WTC11 (cell line): ENCODE measurements at regions not wholly inside any gene's neighbourhood (a gene's known extent, or its start where the extent isn't known, plus 50 kb on each side); places are given as distances from the start of the nearest gene placed in this dataset.

ENCODE experiments used
- ATAC-seq: fragments of 200-7000 bp; cut with Tn5 transposase; 2 replicates; pipeline ENCODE4 v1.10.0; 2021; ENCODE audit warnings: mild to moderate bottlenecking, moderate library complexity
- CTCF ChIA-PET: fragments of 300-600 bp; sonication (Branson Sonifier 250); formaldehyde crosslinking; loops from one replicate; lab custom pipeline; 2021; ENCODE audit warnings: antibody characterized with exemption; lab: Charles Lee
- POLR2A ChIA-PET: fragments of 350-600 bp; sonication (Branson Sonifier 250); formaldehyde crosslinking; loops from one replicate; lab custom pipeline; 2021; ENCODE audit warnings: antibody characterized with exemption; lab: Charles Lee
- DNase-seq: peaks from one replicate; pipeline ENCODE4 v3.0.0; 2021; ENCODE audit warnings: low spot score
- H3K27ac Mint-ChIP-seq: 2 replicates; pipeline ENCODE4 v1.8.0; 2021; ENCODE audit warnings: mixed read lengths
- H3K27me3 Mint-ChIP-seq: 2 replicates; pipeline ENCODE4 v1.8.0; 2021; ENCODE audit warnings: low read depth, mild to moderate bottlenecking, moderate library complexity, mixed read lengths
- H3K36me3 Mint-ChIP-seq: 2 replicates; pipeline ENCODE4 v1.8.0; 2021; ENCODE audit warnings: mixed read lengths
- H3K4me1 Mint-ChIP-seq: 2 replicates; pipeline ENCODE4 v1.8.0; 2022; ENCODE audit warnings: mixed read lengths
- H3K4me3 Mint-ChIP-seq: 2 replicates; pipeline ENCODE4 v1.8.0; 2021; ENCODE audit warnings: mild to moderate bottlenecking, moderate library complexity, mixed read lengths
- H3K9me3 Mint-ChIP-seq: 2 replicates; pipeline ENCODE4 v1.8.0; 2021; ENCODE audit warnings: mixed read lengths
- ATF1 ChIP-seq: sonication (generic); formaldehyde crosslinking; IDR thresholded peaks from 2 replicates; pipeline ENCODE4 v1.8.1; 2023; ENCODE audit warnings: mild to moderate bottlenecking, moderate library complexity, missing genetic modification reagents
- CREB1 ChIP-seq: sonication (generic); formaldehyde crosslinking; IDR thresholded peaks from 2 replicates; pipeline ENCODE4 v1.8.0; 2023; ENCODE audit warnings: mild to moderate bottlenecking, missing genetic modification reagents
- CREM ChIP-seq: sonication (generic); formaldehyde crosslinking; IDR thresholded peaks from 2 replicates; pipeline ENCODE4 v1.8.1; 2022; ENCODE audit warnings: mild to moderate bottlenecking, missing genetic modification reagents, moderate library complexity
- FOXJ3 ChIP-seq: sonication (generic); formaldehyde crosslinking; IDR thresholded peaks from 2 replicates; pipeline ENCODE4 v1.9.0; 2021; ENCODE audit warnings: missing genetic modification reagents, mild to moderate bottlenecking, borderline replicate concordance
- FOXP1 ChIP-seq: sonication (generic); formaldehyde crosslinking; IDR thresholded peaks from 2 replicates; pipeline ENCODE4 v1.8.0; 2022; ENCODE audit warnings: missing genetic modification reagents, mild to moderate bottlenecking, moderate library complexity, borderline replicate concordance
- GRHL2 ChIP-seq: fragments of 250-450 bp; sonication (Bioruptor Pico); IDR thresholded peaks from 2 replicates; pipeline ENCODE4 v1.8.0; 2022; ENCODE audit warnings: mild to moderate bottlenecking, moderate library complexity; ENCODE audit not compliant: insufficient replicate concordance, severe bottlenecking
- GTF2I ChIP-seq: fragments of 250-450 bp; sonication (Bioruptor Pico); conservative IDR thresholded peaks from 2 replicates; pipeline ENCODE4 v1.4.0; 2021; ENCODE audit warnings: mild to moderate bottlenecking
- KAT7 ChIP-seq: sonication (generic); formaldehyde crosslinking; IDR thresholded peaks from 2 replicates; pipeline ENCODE4 v1.8.1; 2023; ENCODE audit warnings: missing genetic modification reagents, mild to moderate bottlenecking, borderline replicate concordance
- PRRX2 ChIP-seq: fragments of 250-450 bp; sonication (Bioruptor Pico); IDR thresholded peaks from 2 replicates; pipeline ENCODE4 v1.8.0; 2021; ENCODE audit warnings: mild to moderate bottlenecking
- RELA ChIP-seq: sonication (generic); formaldehyde crosslinking; IDR thresholded peaks from 2 replicates; pipeline ENCODE4 v1.8.1; 2022; ENCODE audit warnings: missing genetic modification reagents, mild to moderate bottlenecking, borderline replicate concordance
- SMAD3 ChIP-seq: sonication (generic); formaldehyde crosslinking; IDR thresholded peaks from 2 replicates; pipeline ENCODE4 v1.8.0; 2022; ENCODE audit warnings: missing genetic modification reagents, mild to moderate bottlenecking, borderline replicate concordance
- SP1 ChIP-seq: sonication (generic); formaldehyde crosslinking; conservative IDR thresholded peaks from 2 replicates; pipeline ENCODE4 v1.8.1; 2022; ENCODE audit warnings: missing genetic modification reagents
- TEAD1 ChIP-seq: sonication (generic); formaldehyde crosslinking; IDR thresholded peaks from 2 replicates; pipeline ENCODE4 v1.8.0; 2022; ENCODE audit warnings: mild to moderate bottlenecking, missing genetic modification reagents
- TEAD4 ChIP-seq: sonication (generic); formaldehyde crosslinking; IDR thresholded peaks from 2 replicates; pipeline ENCODE4 v1.8.0; 2022; ENCODE audit warnings: mild to moderate bottlenecking, missing genetic modification reagents
- ZNF317 ChIP-seq: sonication (generic); formaldehyde crosslinking; IDR thresholded peaks from 2 replicates; pipeline ENCODE4 v1.8.1; 2023; ENCODE audit warnings: low read depth, mild to moderate bottlenecking, moderate library complexity, missing genetic modification reagents, borderline replicate concordance
- ZNF416 ChIP-seq: fragments of 250-450 bp; sonication (Bioruptor Pico); IDR thresholded peaks from 2 replicates; pipeline ENCODE4 v1.9.0; 2021; ENCODE audit warnings: mild to moderate bottlenecking, inconsistent platforms
- TF ChIP-seq, protein P1 (sequence below): sonication (generic); formaldehyde crosslinking; IDR thresholded peaks from 2 replicates; pipeline ENCODE4 v1.8.1; 2022; ENCODE audit warnings: low read depth, missing genetic modification reagents, borderline replicate concordance
- TF ChIP-seq, protein P2 (sequence below): sonication (generic); formaldehyde crosslinking; IDR thresholded peaks from 2 replicates; pipeline ENCODE4 v1.8.0; 2023; ENCODE audit warnings: mild to moderate bottlenecking, missing genetic modification reagents
- TF ChIP-seq, protein P3 (sequence below): sonication (generic); formaldehyde crosslinking; IDR thresholded peaks from 2 replicates; pipeline ENCODE4 v1.8.0; 2022; ENCODE audit warnings: mild to moderate bottlenecking, missing genetic modification reagents
- TF ChIP-seq, protein P4 (sequence below): fragments of 250-450 bp; sonication (Bioruptor Pico); IDR thresholded peaks from 2 replicates; pipeline ENCODE4 v2.1.2; 2022; ENCODE audit warnings: mild to moderate bottlenecking, moderate library complexity
- TF ChIP-seq, protein P5 (sequence below): sonication (generic); formaldehyde crosslinking; conservative IDR thresholded peaks from 2 replicates; pipeline ENCODE4 v1.8.1; 2023; ENCODE audit warnings: mild to moderate bottlenecking, low read depth, missing genetic modification reagents, moderate library complexity

DNA sequence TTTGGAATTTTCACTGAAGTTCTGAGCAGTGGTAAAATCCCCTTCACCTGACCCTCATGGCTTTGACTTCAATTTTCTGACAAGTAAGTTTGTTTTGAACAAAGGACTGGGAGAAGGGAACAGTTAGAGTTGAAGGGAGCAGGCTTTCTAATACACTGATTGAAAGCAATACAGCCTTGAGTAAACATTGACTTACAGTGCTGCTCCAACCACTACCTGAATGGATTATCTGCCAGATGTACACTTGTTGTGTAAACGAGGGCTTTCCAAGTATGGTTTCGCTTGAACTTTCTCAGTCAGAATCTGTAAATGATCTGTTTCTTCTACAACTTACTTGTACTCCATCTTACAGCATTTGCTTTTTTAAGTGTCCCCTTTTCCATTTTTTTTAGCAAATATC is 1414.9 kb upstream of the NUDT12 start (continued):
- no peak for TF ChIP-seq ATF1 (CRISPR knock-in tag)
- TF ChIP-seq, protein P1, sequence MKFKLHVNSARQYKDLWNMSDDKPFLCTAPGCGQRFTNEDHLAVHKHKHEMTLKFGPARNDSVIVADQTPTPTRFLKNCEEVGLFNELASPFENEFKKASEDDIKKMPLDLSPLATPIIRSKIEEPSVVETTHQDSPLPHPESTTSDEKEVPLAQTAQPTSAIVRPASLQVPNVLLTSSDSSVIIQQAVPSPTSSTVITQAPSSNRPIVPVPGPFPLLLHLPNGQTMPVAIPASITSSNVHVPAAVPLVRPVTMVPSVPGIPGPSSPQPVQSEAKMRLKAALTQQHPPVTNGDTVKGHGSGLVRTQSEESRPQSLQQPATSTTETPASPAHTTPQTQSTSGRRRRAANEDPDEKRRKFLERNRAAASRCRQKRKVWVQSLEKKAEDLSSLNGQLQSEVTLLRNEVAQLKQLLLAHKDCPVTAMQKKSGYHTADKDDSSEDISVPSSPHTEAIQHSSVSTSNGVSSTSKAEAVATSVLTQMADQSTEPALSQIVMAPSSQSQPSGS (CRISPR knock-in tag) = no peak
- TF ChIP-seq CREB1 = no peak
- TF ChIP-seq ZNF416 = no peak
- no peak for TF ChIP-seq ZNF317
- TF ChIP-seq TEAD1 (CRISPR knock-in tag) = no peak
- TF ChIP-seq SMAD3 = no peak

DNA sequence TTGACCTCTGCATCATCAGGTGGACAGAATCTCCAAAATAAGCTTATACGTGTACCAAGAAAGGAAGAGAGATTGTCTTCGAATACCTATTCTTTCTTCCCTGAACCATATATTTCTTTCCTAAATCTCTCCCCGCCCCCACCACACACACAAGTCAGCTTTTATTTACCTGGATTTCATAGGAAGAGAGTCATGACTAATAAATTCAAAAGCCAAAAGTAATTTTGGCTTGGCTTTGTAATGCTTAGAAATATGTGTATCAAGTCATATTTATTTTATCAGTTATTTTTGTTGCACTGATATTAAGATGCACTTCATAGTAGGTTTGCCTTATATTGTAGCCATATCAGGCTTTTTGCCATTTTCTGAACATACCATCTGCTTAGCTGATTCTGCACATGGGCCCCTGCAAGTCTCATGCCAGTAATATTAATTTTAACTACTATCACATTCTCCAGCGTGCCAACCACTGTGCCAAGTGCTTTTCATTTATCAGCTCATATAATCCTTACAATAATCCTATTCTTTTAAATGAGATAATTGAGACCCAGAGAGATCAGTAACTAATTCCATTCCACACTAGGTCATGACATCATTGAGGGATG is 1405.3 kb upstream of the NUDT12 start:
- Mint-ChIP-seq H3K36me3 (no peaks in the 10 kb centered on the region), H3K27me3 (no peaks in the 10 kb centered on the region), H3K4me3 (no peak overlapping the region), H3K27ac (no peak overlapping the region), H3K9me3 (no peaks in the 10 kb centered on the region), H3K4me1 (0 out of 2 replicates have a peak, but pooled peaks cover 2% of the 10 kb centered on the region)
- ATAC-seq (no peak), DNase-seq (no peak)
- CTCF ChIA-PET = no interaction called here
- POLR2A ChIA-PET = no interaction called here
- TF ChIP-seq GRHL2 (no peak), KAT7 (CRISPR knock-in tag) (no peak), FOXP1 (CRISPR knock-in tag) (no peak), PRRX2 (CRISPR knock-in tag) (no peak), TEAD4 (CRISPR knock-in tag) (no peak), RELA (CRISPR knock-in tag) (no peak), FOXJ3 (CRISPR knock-in tag) (no peak), SP1 (CRISPR knock-in tag) (no peak), CREM (CRISPR knock-in tag) (no peak), GTF2I (no peak), ZNF317 (no peak)
- TF ChIP-seq, protein P2, sequence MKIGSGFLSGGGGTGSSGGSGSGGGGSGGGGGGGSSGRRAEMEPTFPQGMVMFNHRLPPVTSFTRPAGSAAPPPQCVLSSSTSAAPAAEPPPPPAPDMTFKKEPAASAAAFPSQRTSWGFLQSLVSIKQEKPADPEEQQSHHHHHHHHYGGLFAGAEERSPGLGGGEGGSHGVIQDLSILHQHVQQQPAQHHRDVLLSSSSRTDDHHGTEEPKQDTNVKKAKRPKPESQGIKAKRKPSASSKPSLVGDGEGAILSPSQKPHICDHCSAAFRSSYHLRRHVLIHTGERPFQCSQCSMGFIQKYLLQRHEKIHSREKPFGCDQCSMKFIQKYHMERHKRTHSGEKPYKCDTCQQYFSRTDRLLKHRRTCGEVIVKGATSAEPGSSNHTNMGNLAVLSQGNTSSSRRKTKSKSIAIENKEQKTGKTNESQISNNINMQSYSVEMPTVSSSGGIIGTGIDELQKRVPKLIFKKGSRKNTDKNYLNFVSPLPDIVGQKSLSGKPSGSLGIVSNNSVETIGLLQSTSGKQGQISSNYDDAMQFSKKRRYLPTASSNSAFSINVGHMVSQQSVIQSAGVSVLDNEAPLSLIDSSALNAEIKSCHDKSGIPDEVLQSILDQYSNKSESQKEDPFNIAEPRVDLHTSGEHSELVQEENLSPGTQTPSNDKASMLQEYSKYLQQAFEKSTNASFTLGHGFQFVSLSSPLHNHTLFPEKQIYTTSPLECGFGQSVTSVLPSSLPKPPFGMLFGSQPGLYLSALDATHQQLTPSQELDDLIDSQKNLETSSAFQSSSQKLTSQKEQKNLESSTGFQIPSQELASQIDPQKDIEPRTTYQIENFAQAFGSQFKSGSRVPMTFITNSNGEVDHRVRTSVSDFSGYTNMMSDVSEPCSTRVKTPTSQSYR (CRISPR knock-in tag) = no peak
- TF ChIP-seq, protein P3, sequence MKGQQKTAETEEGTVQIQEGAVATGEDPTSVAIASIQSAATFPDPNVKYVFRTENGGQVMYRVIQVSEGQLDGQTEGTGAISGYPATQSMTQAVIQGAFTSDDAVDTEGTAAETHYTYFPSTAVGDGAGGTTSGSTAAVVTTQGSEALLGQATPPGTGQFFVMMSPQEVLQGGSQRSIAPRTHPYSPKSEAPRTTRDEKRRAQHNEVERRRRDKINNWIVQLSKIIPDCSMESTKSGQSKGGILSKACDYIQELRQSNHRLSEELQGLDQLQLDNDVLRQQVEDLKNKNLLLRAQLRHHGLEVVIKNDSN = no peak
- TF ChIP-seq, protein P4, sequence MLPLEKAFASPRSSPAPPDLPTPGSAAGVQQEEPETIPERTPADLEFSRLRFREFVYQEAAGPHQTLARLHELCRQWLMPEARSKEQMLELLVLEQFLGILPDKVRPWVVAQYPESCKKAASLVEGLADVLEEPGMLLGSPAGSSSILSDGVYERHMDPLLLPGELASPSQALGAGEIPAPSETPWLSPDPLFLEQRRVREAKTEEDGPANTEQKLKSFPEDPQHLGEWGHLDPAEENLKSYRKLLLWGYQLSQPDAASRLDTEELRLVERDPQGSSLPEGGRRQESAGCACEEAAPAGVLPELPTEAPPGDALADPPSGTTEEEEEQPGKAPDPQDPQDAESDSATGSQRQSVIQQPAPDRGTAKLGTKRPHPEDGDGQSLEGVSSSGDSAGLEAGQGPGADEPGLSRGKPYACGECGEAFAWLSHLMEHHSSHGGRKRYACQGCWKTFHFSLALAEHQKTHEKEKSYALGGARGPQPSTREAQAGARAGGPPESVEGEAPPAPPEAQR (CRISPR knock-in tag) = no peak
- TF ChIP-seq, protein P5, sequence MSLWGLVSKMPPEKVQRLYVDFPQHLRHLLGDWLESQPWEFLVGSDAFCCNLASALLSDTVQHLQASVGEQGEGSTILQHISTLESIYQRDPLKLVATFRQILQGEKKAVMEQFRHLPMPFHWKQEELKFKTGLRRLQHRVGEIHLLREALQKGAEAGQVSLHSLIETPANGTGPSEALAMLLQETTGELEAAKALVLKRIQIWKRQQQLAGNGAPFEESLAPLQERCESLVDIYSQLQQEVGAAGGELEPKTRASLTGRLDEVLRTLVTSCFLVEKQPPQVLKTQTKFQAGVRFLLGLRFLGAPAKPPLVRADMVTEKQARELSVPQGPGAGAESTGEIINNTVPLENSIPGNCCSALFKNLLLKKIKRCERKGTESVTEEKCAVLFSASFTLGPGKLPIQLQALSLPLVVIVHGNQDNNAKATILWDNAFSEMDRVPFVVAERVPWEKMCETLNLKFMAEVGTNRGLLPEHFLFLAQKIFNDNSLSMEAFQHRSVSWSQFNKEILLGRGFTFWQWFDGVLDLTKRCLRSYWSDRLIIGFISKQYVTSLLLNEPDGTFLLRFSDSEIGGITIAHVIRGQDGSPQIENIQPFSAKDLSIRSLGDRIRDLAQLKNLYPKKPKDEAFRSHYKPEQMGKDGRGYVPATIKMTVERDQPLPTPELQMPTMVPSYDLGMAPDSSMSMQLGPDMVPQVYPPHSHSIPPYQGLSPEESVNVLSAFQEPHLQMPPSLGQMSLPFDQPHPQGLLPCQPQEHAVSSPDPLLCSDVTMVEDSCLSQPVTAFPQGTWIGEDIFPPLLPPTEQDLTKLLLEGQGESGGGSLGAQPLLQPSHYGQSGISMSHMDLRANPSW (CRISPR knock-in tag) = no peak
